Upper lobe of left lung (tissue), 6 donors: ENCODE measurements at regions not wholly inside any gene's neighbourhood (a gene's known extent, or its start where the extent isn't known, plus 50 kb on each side); places are given as distances from the start of the nearest gene placed in this dataset.
"Not testable (repeated sequence)": the region's sequence is repeated elsewhere in the genome, so short reads cannot be mapped to it uniquely, and the experiment has no call there.

Experiments
- ATAC-seq, 2 donors: fragments of 200-7000 bp; cut with Tn5 transposase; one replicate each; pipeline ENCODE4 v1.9.1; 2022; ENCODE audit warnings: mild to moderate bottlenecking in 2 of 2, moderate library complexity in 2 of 2; ENCODE audit not compliant: low FRiP score in 2 of 2
- DNase-seq, 2 donors: peaks; one replicate each; pipeline ENCODE4 v3.0.0-alpha.2; 2019 to 2020
- H3K27ac ChIP-seq, 4 donors: fragments of 200-600 bp; sonication (generic); one replicate each; pipeline ENCODE4 v1.5.1; 2016 to 2019
- H3K27me3 ChIP-seq, 4 donors: fragments of 200-600 bp; sonication (generic); one replicate each; pipeline ENCODE4 v1.5.1; 2017 to 2019
- H3K36me3 ChIP-seq, 4 donors: fragments of 200-600 bp; sonication (generic); one replicate each; pipeline ENCODE4 v1.5.1; 2016 to 2019
- H3K4me1 ChIP-seq, 4 donors: fragments of 200-600 bp; sonication (generic); one replicate each; pipeline ENCODE4 v1.5.1; 2018 to 2019
- H3K4me3 ChIP-seq, 4 donors: fragments of 200-600 bp; sonication (generic); one replicate each; pipeline ENCODE4 v1.5.1; 2017 to 2019; ENCODE audit warnings: mild to moderate bottlenecking in 2 of 4, moderate library complexity in 1 of 4
- H3K9me3 ChIP-seq, 4 donors: fragments of 200-600 bp; sonication (generic); one replicate each; pipeline ENCODE4 v1.5.1; 2018 to 2019
- CTCF ChIP-seq, 6 experiments: fragments of 450-650 bp in 4 of 6; fragments of 200-600 bp in 2 of 6; sonication (generic) in 2 of 6; IDR thresholded peaks; one replicate each; pipeline ENCODE4 v1.5.1; 2016 to 2019; ENCODE audit warnings: antibody characterized with exemption in 6 of 6
- EP300 ChIP-seq, 4 donors: sonication (generic); formaldehyde crosslinking; IDR thresholded peaks; one replicate each; pipeline ENCODE4 v1.5.1; 2017; ENCODE audit warnings: antibody characterized with exemption in 4 of 4, control low read depth in 2 of 4
- POLR2A ChIP-seq, 4 donors: fragments of 450-650 bp; IDR thresholded peaks; one replicate each; pipeline ENCODE4 v1.5.1; 2016 to 2017; ENCODE audit warnings: antibody characterized with exemption in 4 of 4, mild to moderate bottlenecking in 2 of 4
- POLR2AphosphoS5 ChIP-seq, 2 donors: sonication (generic); formaldehyde crosslinking; IDR thresholded peaks; one replicate each; pipeline ENCODE4 v1.5.1; 2017; ENCODE audit warnings: antibody characterized with exemption in 2 of 2
- WGBS, 2 donors: methylation state at CpG; one replicate each; pipeline ENCODE4 v1.1.5; 2017 to 2018; 5-methylcytosine and 5-hydroxymethylcytosine counted together
- donor health status: DM: no; HTN: no; CAD: no; lungs with moderate emphysema.
- donor health status: DM: no; HTN: yes; CAD: no; lungs with severe emphysema.

- Histone ChIP-seq H3K9me3 (no peaks in the 10 kb centered on the region), H3K4me1 (no peaks in the 10 kb centered on the region), H3K4me3 (no peak overlapping the region), H3K36me3 (no peaks in the 10 kb centered on the region), H3K27me3 (no peaks in the 10 kb centered on the region), H3K27ac (no peak overlapping the region)
- DNase-seq (no peak), ATAC-seq (no peak)
- TF ChIP-seq POLR2A (IDR thresholded peaks at IDR 0.05): no peak
- no peak for TF ChIP-seq POLR2AphosphoS5 (IDR thresholded peaks at IDR 0.05)
- no peak for TF ChIP-seq EP300 (IDR thresholded peaks at IDR 0.05)
- TF ChIP-seq CTCF (IDR thresholded peaks at IDR 0.05): no peak
- 51 to 79% methylated on average over 2 of the region's 2 CpGs for WGBS, 2 donors
Observed at GRCh38 chr6:121619013-121619412, 183.6 kb downstream of the GJA1 start.

- Histone ChIP-seq H3K27me3 (no peaks in the 10 kb centered on the region), H3K36me3 (no peaks in the 10 kb centered on the region), H3K27ac (no peak overlapping the region), H3K9me3 (no peaks in the 10 kb centered on the region), H3K4me1 (no peaks in the 10 kb centered on the region), H3K4me3 (no peak overlapping the region)
- 84% methylated on average over 7 to 8 of the region's 8 CpGs for WGBS, 2 donors
- TF ChIP-seq CTCF (IDR thresholded peaks at IDR 0.05): no peak
- TF ChIP-seq POLR2AphosphoS5 (IDR thresholded peaks at IDR 0.05): no peak
- no peak for TF ChIP-seq EP300 (IDR thresholded peaks at IDR 0.05)
- TF ChIP-seq POLR2A (IDR thresholded peaks at IDR 0.05): no peak
- ATAC-seq: no peak
- no peak for DNase-seq
Observed at GRCh38 chr6:121619987-121620740, 184.7 kb downstream of the GJA1 start.

GRCh38 chr6:121627761-121628160, 192.3 kb downstream of the GJA1 start:
- H3K4me3 ChIP-seq: no peak overlapping the region
- DNase-seq (no peak), ATAC-seq (no peak)
- no peaks in the 10 kb centered on the region for H3K27me3 ChIP-seq
- H3K27ac ChIP-seq: no peak overlapping the region
- peaks cover 0 to 8% (median under 1%) of the 10 kb centered on the region in 4 donors for H3K9me3 ChIP-seq
- no peak for TF ChIP-seq POLR2A (IDR thresholded peaks at IDR 0.05)
- TF ChIP-seq POLR2AphosphoS5 (IDR thresholded peaks at IDR 0.05): no peak
- no peak for TF ChIP-seq EP300 (IDR thresholded peaks at IDR 0.05)
- TF ChIP-seq CTCF (IDR thresholded peaks at IDR 0.05): no peak
- WGBS, 2 donors: 63 to 82% methylated on average over 1 to 2 of the region's 2 CpGs
- no peaks in the 10 kb centered on the region for H3K36me3 ChIP-seq
- no peaks in the 10 kb centered on the region for H3K4me1 ChIP-seq

- no peak overlapping the region for H3K27ac ChIP-seq
- H3K4me1 ChIP-seq: no peaks in the 10 kb centered on the region
- DNase-seq (no peak), ATAC-seq (no peak)
- no peak overlapping the region for H3K4me3 ChIP-seq
- H3K9me3 ChIP-seq: peaks cover 0 to 14% (median 3%) of the 10 kb centered on the region in 4 donors
- no peak for TF ChIP-seq CTCF (IDR thresholded peaks at IDR 0.05)
- no peak for TF ChIP-seq EP300 (IDR thresholded peaks at IDR 0.05)
- no peak for TF ChIP-seq POLR2A (IDR thresholded peaks at IDR 0.05)
- no peak for TF ChIP-seq POLR2AphosphoS5 (IDR thresholded peaks at IDR 0.05)
- no peaks in the 10 kb centered on the region for H3K27me3 ChIP-seq
- H3K36me3 ChIP-seq: no peaks in the 10 kb centered on the region
Observed at GRCh38 chr6:121630716-121631115, 195.3 kb downstream of the GJA1 start.

GRCh38 chr6:121631752-121632151, 196.3 kb downstream of the GJA1 start:
- not testable (repeated sequence) for DNase-seq, H3K36me3 ChIP-seq, H3K4me1 ChIP-seq, ATAC-seq, H3K27me3 ChIP-seq, H3K4me3 ChIP-seq, H3K27ac ChIP-seq
- peaks cover 0 to 23% (median 8%) of the 10 kb centered on the region in 4 donors for H3K9me3 ChIP-seq
